ENCODE measurements at regions not wholly inside any gene's neighbourhood (a gene's known extent, or its start where the extent isn't known, plus 50 kb on each side); places are given as distances from the start of the nearest gene placed in this dataset.

DNA sequence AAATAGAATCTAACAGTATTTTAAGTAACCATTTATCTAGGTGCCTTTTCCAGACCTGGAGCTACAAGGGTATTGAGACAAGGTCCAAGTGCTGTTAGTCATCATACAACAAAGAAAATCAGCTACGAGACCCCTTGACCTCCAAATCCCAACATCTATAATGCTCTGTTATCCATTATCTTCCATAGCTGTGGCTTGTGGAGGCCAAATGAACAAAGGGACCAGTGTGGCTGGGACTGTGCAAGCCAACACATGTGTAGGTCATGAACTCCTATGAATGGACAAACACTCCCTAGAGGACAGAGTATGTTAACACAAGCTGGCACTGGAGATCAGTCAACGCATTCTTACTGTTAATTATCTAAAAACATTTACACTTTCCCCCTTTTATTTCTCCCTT lies 374.5 kb downstream of the EMP1 start:
- Histone ChIP-seq H3K4me3 (ENCODE audit: low read depth, low read length) (no peak overlapping the region), H3K27me3 (ENCODE audit: control insufficient read depth, insufficient read depth, low read length) (no peaks in the 10 kb centered on the region), H3K9me3 (ENCODE audit: control insufficient read depth, insufficient read depth, low read length) (no peaks in the 10 kb centered on the region), H3K36me3 (ENCODE audit: control insufficient read depth, insufficient read depth, low read length) (no peaks in the 10 kb centered on the region), H3K9ac (ENCODE audit: low read depth, low read length) (no peak overlapping the region), H3K4me1 (ENCODE audit: control insufficient read depth, insufficient read depth, low read length) (no peaks in the 10 kb centered on the region)

GRCh38 chr12:13570005-13570694 lies 373.6 kb downstream of the EMP1 start:
- H3K9ac ChIP-seq (ENCODE audit: low read depth, low read length): no peak overlapping the region

DNA sequence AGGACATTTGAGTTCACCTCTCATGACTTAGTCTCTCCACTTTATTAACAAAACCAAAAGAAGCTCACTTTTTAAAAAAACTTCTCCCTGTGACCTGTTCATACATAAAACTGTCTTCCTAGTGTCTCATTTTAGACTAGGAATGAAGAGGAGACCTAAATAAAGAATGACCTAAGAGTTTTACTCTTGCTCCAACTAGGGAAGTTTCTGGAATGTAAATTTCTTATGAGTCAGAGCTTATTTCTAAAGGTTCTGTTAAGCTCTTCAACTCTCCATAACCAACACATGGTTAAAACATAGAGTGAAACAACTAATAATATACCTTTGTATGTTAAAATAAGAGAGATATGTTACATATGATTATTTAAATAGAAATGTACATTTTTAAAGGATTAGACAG lies 369.8 kb downstream of the EMP1 start:
- Histone ChIP-seq H3K27me3 (ENCODE audit: control insufficient read depth, insufficient read depth, low read length) (no peaks in the 10 kb centered on the region), H3K4me1 (ENCODE audit: control insufficient read depth, insufficient read depth, low read length) (no peaks in the 10 kb centered on the region), H3K9me3 (ENCODE audit: control insufficient read depth, insufficient read depth, low read length) (no peaks in the 10 kb centered on the region), H3K36me3 (ENCODE audit: control insufficient read depth, insufficient read depth, low read length) (no peaks in the 10 kb centered on the region), H3K9ac (ENCODE audit: low read depth, low read length) (no peak overlapping the region), H3K4me3 (ENCODE audit: low read depth, low read length) (no peak overlapping the region)

More at GRCh38 chr12:13570005-13570694, 373.6 kb downstream of the EMP1 start:
- Histone ChIP-seq H3K4me1 (ENCODE audit: control insufficient read depth, insufficient read depth, low read length) (no peaks in the 10 kb centered on the region), H3K36me3 (ENCODE audit: control insufficient read depth, insufficient read depth, low read length) (no peaks in the 10 kb centered on the region), H3K9me3 (ENCODE audit: control insufficient read depth, insufficient read depth, low read length) (no peaks in the 10 kb centered on the region), H3K27me3 (ENCODE audit: control insufficient read depth, insufficient read depth, low read length) (no peaks in the 10 kb centered on the region), H3K4me3 (ENCODE audit: low read depth, low read length) (no peak overlapping the region)

GRCh38 chr12:13564266-13564810 lies 367.8 kb downstream of the EMP1 start:
- Histone ChIP-seq H3K4me1 (ENCODE audit: control insufficient read depth, insufficient read depth, low read length) (no peaks in the 10 kb centered on the region), H3K36me3 (ENCODE audit: control insufficient read depth, insufficient read depth, low read length) (peaks cover 2% of the 10 kb centered on the region), H3K9ac (ENCODE audit: low read depth, low read length) (no peak overlapping the region), H3K27me3 (ENCODE audit: control insufficient read depth, insufficient read depth, low read length) (no peaks in the 10 kb centered on the region), H3K4me3 (ENCODE audit: low read depth, low read length) (no peak overlapping the region), H3K9me3 (ENCODE audit: control insufficient read depth, insufficient read depth, low read length) (no peaks in the 10 kb centered on the region)

DNA sequence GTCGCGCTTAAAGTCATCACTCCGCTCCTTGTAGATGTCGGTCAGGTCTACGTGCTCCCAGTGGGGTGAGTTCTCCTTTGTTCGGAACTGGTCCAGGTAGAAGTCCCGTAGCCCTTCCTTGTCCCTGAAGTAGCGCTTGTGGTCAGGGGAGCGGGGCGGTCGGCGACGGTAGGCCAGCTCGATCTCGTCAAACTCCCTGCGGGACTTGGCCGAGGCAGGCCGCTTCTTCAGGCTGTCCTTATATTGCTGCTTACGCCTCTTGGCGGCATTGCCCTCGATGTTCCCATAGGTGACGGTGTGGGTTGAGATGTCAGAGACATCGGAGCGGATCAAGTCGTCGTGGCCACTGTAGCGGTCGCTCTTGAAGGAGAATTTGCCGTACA lies 367.2 kb downstream of the EMP1 start:
- H3K4me1 ChIP-seq (ENCODE audit: control insufficient read depth, insufficient read depth, low read length): no peaks in the 10 kb centered on the region
- H3K27me3 ChIP-seq (ENCODE audit: control insufficient read depth, insufficient read depth, low read length): no peaks in the 10 kb centered on the region
- no peaks in the 10 kb centered on the region for H3K9me3 ChIP-seq (ENCODE audit: control insufficient read depth, insufficient read depth, low read length)
- H3K4me3 ChIP-seq (ENCODE audit: low read depth, low read length): no peak overlapping the region
- H3K9ac ChIP-seq (ENCODE audit: low read depth, low read length): no peak overlapping the region
- H3K36me3 ChIP-seq (ENCODE audit: control insufficient read depth, insufficient read depth, low read length): peaks cover 2% of the 10 kb centered on the region

GRCh38 chr12:13562915-13563742 lies 366.6 kb downstream of the EMP1 start:
- H3K4me1 ChIP-seq (ENCODE audit: control insufficient read depth, insufficient read depth, low read length): no peaks in the 10 kb centered on the region
- H3K4me3 ChIP-seq (ENCODE audit: low read depth, low read length): no peak overlapping the region
- no peak overlapping the region for H3K9ac ChIP-seq (ENCODE audit: low read depth, low read length)
- peaks cover 2% of the 10 kb centered on the region for H3K36me3 ChIP-seq (ENCODE audit: control insufficient read depth, insufficient read depth, low read length)
- H3K27me3 ChIP-seq (ENCODE audit: control insufficient read depth, insufficient read depth, low read length): no peaks in the 10 kb centered on the region
- no peaks in the 10 kb centered on the region for H3K9me3 ChIP-seq (ENCODE audit: control insufficient read depth, insufficient read depth, low read length)

DNA sequence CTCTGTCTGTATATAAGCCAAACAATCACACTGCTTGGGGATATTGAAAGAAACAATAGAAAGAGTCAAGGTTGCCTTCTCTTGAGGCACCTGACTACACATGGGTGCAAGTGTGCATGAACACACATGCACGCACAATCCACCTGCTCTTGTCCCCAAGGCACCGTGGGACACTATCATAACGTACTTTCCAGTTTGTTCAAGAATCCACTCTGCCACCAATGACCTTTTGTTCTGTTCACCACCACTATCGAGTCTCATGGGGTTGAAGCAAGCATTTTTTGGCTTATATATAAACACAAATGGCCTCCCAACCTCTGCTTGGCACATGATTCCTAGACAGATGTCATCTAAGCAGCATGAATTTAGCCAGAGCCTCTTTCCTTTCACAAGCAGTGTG lies 365.4 kb downstream of the EMP1 start:
- Histone ChIP-seq H3K9ac (ENCODE audit: low read depth, low read length) (no peak overlapping the region), H3K4me3 (ENCODE audit: low read depth, low read length) (no peak overlapping the region), H3K36me3 (ENCODE audit: control insufficient read depth, insufficient read depth, low read length) (peaks cover 2% of the 10 kb centered on the region), H3K9me3 (ENCODE audit: control insufficient read depth, insufficient read depth, low read length) (no peaks in the 10 kb centered on the region), H3K4me1 (ENCODE audit: control insufficient read depth, insufficient read depth, low read length) (no peaks in the 10 kb centered on the region), H3K27me3 (ENCODE audit: control insufficient read depth, insufficient read depth, low read length) (no peaks in the 10 kb centered on the region)

DNA sequence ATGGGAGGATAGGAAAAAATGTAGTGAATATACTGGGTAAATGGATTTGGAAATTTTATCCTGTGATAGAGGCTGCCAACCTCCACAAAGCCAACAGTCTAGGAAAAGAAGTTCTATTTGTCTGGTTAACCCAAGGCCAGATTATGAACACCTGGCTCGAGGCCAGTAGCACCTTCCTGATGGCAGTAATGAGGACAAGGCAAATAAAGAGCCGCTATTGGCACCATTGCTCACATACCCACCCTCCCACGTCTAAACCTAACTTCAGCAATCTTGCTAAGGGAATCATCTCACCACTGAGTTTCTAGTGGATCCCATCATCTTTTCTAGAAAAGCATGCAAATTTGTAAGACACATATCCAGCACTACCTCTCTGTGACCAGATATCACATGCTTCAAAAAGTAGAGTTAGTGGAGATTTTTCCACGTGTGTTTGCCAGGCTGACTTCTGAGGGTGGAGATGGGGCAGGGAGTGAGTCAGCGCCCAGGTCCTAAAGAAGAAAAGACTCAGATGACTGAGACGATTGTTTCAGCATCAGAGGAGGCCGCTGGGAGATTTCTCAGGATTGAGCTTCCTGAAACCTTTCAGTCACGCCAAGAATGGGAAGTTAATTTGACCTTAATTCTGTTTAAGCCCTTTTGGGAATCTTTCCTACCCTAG lies 362.9 kb downstream of the EMP1 start:
- no peak overlapping the region for H3K9ac ChIP-seq (ENCODE audit: low read depth, low read length)
- peaks cover 2% of the 10 kb centered on the region for H3K36me3 ChIP-seq (ENCODE audit: control insufficient read depth, insufficient read depth, low read length)
- no peak overlapping the region for H3K4me3 ChIP-seq (ENCODE audit: low read depth, low read length)
- H3K4me1 ChIP-seq (ENCODE audit: control insufficient read depth, insufficient read depth, low read length): no peaks in the 10 kb centered on the region
- no peaks in the 10 kb centered on the region for H3K27me3 ChIP-seq (ENCODE audit: control insufficient read depth, insufficient read depth, low read length)
- no peaks in the 10 kb centered on the region for H3K9me3 ChIP-seq (ENCODE audit: control insufficient read depth, insufficient read depth, low read length)

GRCh38 chr12:13552830-13553229 lies 356.3 kb downstream of the EMP1 start:
- H3K9ac ChIP-seq (ENCODE audit: low read depth, low read length): no peak overlapping the region
- H3K4me1 ChIP-seq (ENCODE audit: control insufficient read depth, insufficient read depth, low read length): no peaks in the 10 kb centered on the region
- H3K27me3 ChIP-seq (ENCODE audit: control insufficient read depth, insufficient read depth, low read length): no peaks in the 10 kb centered on the region
- no peaks in the 10 kb centered on the region for H3K36me3 ChIP-seq (ENCODE audit: control insufficient read depth, insufficient read depth, low read length)
- H3K9me3 ChIP-seq (ENCODE audit: control insufficient read depth, insufficient read depth, low read length): no peaks in the 10 kb centered on the region
- no peak overlapping the region for H3K4me3 ChIP-seq (ENCODE audit: low read depth, low read length)

- H3K9ac ChIP-seq (ENCODE audit: low read depth, low read length): no peak overlapping the region
- no peaks in the 10 kb centered on the region for H3K9me3 ChIP-seq (ENCODE audit: control insufficient read depth, insufficient read depth, low read length)
- H3K4me3 ChIP-seq (ENCODE audit: low read depth, low read length): no peak overlapping the region
- H3K27me3 ChIP-seq (ENCODE audit: control insufficient read depth, insufficient read depth, low read length): no peaks in the 10 kb centered on the region
- H3K4me1 ChIP-seq (ENCODE audit: control insufficient read depth, insufficient read depth, low read length): no peaks in the 10 kb centered on the region
- H3K36me3 ChIP-seq (ENCODE audit: control insufficient read depth, insufficient read depth, low read length): no peaks in the 10 kb centered on the region
Measured at GRCh38 chr12:13547283-13547682, 350.8 kb downstream of the EMP1 start.

GRCh38 chr12:13546231-13546630 lies 349.7 kb downstream of the EMP1 start:
- H3K4me1 ChIP-seq (ENCODE audit: control insufficient read depth, insufficient read depth, low read length): no peaks in the 10 kb centered on the region
- no peak overlapping the region for H3K9ac ChIP-seq (ENCODE audit: low read depth, low read length)
- no peak overlapping the region for H3K4me3 ChIP-seq (ENCODE audit: low read depth, low read length)
- no peaks in the 10 kb centered on the region for H3K36me3 ChIP-seq (ENCODE audit: control insufficient read depth, insufficient read depth, low read length)
- H3K9me3 ChIP-seq (ENCODE audit: control insufficient read depth, insufficient read depth, low read length): no peaks in the 10 kb centered on the region
- no peaks in the 10 kb centered on the region for H3K27me3 ChIP-seq (ENCODE audit: control insufficient read depth, insufficient read depth, low read length)
